CD4-positive, alpha-beta T cell treated with Interferon gamma for 1 hour (primary cell): ENCODE measurements at regions not wholly inside any gene's neighbourhood (a gene's known extent, or its start where the extent isn't known, plus 50 kb on each side); places are given as distances from the start of the nearest gene placed in this dataset.
"Not testable (repeated sequence)": the region's sequence is repeated elsewhere in the genome, so short reads cannot be mapped to it uniquely, and the experiment has no call there.

Experiments
- DNase-seq: peaks from one replicate; pipeline ENCODE4 v3.0.0-alpha.2; 2020

DNA sequence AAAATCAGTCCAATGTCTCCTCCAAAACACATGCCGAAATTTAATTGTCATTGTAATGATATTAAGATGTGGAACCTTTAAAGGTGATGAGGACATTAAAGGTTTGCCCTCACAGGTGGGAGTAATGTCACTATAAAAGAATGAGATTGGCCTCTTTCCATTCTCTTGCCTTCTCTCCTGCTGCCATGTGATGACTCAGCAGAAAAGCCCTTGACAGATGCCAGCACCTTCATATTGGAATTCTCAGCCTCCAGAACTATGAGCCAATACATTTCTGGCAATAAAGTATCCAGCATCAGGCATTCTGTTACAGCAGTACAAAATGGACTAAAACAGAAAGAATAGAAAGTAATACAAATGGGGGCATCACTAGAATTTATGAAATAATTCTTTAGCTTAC lies 609.7 kb downstream of the SLC16A7 start:
- DNase-seq: no peak

DNA sequence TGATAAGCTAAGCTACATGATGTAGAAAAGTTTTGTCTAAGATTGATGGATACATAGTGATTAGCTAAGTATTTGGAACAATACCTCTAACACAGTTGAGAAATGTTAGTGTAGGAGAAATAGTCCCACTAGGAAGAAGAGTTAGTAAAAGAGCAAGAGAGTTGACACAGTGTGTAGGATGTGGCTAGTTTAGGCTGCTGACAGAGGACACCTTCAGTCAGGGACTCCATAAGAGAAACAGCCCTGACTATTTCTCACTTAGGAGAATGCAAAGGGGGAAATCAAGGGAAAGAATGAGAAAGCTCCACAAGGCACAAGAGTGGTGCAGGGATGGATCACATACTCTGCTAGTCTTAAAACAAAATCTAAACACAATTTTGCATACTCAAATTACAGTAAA lies 613.7 kb downstream of the SLC16A7 start:
- DNase-seq: no peak

DNA sequence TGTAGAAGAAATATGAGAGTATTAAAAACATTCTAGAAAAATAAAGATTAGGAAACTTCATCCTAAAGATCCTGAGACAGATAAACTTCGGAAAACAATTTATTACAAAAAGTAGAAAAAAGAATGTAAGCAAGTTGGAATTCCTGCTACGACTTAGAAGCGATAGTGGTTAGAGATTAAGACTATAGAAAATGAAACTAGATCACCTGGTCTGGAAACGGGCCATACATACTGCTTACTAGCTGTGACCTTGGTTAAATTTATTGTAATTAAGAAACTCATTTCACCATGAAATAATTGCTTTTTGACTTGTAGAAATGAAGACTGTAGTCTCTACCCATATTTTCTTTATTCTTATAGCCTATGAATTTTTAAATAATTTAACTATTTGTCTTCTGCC lies 614.1 kb downstream of the SLC16A7 start:
- DNase-seq: no peak

DNA sequence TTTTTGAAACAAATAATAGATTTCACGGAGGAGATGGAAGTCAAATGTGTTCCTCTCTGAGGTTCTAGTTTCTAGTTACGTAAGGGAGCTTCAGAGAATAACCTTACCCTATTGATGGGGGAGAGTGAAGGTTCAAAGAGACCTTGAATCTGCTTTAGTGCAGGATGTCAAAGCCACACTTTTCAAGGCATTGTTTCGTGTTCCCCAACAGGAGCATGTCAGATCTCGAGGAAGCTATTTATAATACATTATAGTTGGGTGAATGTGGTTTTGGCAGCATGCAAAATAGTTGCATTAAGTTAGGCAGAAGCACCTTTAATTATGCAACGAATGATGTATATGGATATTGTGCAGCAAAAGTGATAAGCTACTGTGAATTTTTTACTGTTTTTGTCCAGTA lies 614.9 kb downstream of the SLC16A7 start:
- DNase-seq: no peak

DNA sequence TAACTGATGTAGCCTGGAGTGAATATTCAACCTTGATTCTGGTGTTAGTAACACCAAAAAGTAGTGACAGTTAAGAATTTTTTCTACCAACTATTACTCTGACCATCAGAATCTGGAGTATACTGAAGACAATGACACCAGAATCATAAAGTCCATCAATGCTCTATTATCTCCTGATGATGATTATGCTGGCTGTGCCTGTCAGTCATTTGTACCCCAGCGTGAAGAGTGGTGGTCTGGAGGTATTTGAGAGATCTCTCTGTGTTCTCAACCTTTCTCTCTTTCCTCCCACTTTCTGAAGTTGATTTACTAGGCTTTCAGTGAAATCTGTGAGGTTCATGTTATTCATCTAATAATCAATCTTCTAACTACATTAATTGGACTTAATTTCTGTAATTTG lies 615.4 kb downstream of the SLC16A7 start:
- DNase-seq: no peak

DNA sequence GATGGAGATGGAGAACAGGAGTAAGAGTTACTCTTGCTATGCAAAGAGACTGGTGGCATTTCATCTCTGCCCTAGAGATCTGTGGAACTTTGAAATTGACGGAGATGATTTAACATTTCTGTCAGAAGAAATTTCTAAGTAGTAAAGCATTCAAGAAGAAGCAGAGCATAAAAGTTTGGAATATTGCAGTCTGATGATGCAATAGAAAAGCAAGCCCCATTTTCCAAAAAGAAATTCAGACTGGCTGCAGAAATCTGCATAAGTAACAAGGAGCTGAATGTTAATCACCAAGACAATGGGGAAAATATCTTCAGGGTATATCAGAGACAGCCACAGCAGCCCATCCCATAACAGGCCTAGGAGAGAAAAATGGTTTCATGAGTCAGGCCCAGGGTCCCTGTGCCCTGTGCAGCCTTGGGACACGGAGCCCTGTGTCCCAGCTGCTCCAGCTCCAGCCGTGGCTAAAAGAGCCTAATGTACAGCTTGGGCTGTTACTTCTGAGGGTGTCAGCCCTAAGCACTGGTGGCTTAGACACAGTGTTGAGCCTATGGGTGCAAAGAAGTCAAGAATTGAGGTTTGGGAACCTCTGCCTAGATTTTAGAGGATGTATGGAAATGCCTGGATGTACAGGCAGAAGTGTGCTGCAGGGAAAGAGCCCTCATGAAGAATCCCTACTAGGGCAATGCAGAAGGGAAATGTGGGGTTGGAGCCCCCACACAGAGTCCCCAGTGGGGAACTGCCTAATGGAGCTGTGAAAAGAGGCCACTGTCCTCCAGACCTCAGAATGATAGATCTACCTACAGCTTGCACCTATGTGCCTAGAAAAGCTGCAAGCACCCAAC lies 616.6 kb downstream of the SLC16A7 start:
- no peak for DNase-seq

DNA sequence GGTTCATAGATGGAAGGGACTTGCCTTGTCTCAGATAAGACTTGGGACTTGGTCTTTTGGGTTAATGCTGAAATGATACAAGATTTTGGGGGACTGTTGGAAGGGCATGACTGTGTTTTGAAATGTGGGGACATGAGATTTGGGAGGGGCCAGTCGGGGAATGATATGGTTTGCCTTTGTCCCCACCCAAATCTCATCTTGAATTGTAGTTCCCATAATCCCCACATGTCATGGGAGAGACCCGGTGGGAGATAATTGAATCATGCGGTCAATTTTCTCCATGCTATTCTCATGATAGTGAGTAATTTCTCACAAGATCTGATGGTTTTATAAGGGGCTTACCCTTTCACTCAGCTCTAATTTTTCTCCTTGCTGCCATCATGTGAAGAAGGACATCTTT lies 617.4 kb downstream of the SLC16A7 start:
- not testable (repeated sequence) for DNase-seq

DNA sequence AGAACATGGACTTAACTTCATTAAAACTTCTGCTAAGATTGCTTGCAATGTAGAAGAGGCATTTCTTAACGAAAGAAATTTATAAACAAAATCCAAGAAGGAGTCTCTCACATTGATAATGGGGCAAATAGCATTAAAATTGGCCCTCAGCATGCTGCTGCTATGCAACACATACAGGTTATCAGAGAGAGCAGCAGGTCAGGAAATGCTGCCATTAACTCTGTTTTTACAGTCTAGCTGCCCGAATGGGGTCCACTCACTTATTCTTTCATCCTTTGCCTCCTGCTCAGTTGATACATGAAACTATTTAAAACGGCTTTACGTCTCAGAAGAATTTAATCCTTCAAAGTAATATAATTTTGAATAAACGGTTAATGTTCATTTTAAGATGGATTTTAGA lies 620.4 kb downstream of the SLC16A7 start:
- DNase-seq: no peak

DNA sequence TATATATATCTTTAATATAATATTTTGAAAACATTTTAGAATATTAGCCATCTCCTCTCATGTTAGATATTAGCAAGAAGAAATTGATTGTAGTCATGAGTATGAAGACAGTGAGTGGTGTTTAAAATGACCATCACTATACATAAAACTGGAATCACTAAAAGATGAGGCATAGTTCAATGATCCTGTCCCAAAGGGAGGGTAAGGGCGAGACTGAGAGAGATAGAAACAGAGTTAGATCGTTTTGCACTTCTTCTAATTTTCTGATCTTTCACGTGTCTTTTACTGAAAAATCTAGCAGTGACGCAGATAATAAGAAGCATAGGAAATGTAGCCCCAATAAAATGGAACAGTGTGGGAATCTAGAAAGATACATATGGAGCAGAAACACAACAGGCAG lies 627.4 kb downstream of the SLC16A7 start:
- DNase-seq: no peak

DNA sequence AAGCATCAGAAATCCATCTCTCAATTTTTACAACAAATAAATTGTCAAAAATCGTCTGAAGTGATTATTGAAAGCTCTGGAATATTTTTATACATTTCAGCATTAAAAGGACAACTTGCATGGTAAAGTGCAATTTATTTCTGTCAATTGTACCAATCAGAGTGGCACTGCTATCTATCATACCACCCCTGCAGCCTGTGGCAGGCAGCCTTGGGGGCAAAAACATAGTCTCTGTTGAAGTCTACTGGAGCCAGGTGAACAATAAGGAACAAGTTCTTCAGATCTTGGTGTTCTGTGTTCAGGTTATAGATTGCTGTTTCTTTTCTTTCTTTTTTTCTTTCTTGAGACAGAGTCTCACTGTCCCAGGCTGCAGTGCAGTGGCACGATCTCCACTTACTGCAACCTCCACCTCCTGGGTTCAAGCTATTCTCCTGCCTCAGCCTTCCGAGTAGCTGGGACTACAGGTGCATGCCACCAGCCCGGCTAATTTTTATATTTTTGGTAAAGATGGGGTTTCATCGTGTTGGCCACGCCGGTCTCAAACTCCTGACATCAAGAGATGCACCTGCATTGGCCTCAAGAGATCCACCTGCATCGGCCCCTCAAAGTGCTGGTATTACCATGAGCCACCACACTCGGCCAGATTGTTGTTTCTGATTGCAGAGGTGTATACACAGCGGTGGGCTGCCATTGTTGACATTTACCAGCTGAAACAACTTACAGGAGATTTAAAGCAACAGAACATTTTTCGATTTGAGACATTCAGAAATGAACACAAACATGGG lies 629.6 kb downstream of the SLC16A7 start:
- DNase-seq: no peak

DNA sequence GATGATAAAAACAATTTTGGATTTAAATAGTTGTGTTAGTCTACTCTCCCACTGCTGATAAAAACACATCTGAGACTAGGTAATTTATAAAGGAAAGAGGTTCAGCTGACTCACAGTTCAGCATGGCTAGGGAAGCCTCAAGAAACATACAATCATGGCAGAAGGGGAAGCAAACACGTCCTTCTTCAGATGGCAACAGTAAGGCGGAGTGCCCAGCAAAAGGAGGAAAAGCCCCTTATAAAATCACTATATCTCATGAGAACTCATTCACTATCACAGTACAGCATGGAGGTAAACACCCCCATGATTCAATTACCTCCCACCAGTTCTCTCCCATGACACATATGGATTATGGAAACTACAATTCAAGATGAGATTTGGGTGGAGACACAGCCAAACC lies 632.1 kb downstream of the SLC16A7 start:
- DNase-seq: no peak

DNA sequence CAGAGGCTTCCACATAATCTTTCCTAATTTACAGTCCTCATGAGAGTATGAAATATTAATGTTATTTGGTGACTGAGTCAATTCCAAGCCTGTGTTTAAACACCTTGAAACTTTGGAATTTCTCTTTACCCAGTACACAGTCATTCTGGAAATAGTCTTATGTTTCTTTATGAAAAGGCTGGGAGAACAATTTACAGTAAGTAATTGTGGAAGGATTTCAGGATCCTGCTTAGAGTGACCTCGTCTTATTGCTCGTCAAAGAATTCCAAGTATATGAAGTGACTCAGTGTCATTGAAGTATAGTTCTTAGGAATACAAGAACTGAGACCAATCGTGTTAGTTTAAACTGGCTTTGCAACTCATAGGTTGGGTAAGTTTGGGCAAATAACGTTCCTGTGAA lies 634.2 kb downstream of the SLC16A7 start:
- DNase-seq: no peak

DNA sequence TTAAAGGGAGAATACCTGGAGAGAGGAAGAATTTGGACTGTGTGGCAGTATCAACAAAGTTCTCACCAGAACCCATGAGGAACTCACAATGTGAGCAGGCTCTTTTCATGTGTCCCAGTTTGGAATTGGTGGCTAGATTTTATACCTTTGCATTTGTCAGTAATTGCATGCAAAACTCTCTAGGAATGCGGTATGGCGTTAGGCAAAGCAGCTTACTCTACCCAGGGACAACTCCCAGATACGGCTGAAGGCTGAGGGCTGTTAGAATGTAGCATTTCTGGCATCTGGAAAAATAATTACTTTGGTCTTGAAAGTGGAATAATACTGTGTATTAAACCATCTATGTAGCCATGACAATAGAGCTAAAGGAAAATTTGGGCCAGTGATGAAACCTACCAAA lies 635.5 kb downstream of the SLC16A7 start:
- DNase-seq: no peak

DNA sequence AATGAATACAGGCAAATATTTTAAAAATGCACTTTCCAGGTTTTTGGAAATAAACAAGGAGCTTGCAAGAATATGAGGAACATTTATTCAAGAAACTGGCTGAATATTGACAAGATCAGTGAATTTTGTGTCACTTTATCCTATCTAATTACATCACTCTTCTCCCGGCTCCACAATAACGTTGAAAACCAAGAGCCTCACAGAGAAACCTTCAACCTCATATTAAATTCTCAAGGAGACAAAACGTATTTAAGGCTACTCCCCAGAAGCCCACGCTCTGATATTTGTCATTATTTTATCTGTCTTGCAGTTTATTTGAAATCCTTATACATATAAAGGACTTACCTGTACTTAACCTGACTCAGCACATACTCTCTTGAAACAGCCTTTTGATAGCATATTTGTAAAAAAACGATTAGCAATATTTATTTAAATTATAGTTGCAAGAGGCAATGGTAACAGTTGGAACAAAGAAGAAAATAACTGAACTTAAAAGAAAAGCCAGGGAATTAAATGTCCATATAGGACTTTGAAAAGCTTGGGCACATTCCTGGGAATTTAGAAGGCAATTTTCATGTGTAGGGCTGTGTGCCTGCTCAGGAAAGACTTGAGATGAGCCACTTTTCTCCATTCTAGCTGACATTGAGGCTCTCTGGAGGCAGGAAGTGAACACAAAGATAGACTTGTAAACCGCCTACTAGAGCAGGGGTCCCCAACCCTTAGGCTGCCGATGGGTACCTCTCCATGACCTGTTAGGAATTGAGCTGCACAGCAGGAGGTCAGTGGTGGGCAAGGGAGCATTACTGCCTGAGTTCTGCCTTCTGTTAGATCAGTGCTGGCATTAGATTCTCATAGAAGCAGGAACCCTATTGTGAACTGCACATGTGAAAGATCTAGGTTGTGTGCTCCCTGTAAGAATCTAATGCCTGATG lies 636.4 kb downstream of the SLC16A7 start:
- no peak for DNase-seq

DNA sequence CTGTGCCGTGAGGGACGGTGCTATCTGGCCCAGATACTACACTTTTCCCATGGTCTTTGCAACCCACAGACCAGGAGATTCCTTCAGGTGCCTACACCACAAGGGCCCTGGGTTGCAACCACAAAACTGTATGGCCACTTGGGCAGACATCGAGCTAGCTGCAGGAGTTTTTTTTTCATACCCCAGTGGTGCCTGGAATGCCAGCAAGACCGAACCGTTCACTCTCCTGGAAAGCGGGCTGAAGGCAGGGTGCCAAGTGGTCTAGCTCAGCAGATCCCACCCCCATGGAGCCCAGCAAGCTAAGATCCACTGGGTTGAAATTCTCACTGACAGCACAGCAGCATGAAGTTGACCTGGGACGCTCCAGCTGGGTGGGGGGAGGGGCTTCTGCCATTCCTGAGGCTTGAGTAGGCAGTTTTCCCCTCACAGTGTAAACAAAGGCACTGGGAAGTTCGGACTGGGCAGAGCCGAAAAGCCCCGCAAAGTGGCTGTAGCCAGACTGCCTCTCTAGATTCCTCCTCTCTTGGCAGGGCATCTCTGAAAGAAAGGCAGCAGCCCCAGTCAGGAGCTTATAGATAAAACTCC lies 638.9 kb downstream of the SLC16A7 start:
- not testable (repeated sequence) for DNase-seq

DNA sequence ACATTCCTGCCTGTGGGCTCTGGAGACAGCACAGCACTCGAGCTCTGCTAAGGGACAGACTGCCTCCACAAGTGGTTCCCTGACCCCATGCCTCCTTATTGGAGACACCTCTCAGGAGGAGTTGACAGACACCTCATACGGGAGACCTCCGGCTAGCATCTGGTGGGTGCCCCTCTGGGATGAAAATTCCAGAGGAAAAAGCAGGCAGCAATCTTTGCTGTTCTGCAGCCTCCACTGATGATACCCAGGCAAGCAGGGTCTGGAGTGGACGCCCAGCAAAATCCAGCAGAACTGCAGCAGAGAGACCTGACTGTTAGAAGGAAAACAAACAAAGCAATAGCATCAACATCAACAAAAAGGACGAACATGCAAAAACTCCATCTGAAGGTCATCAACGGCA lies 639.4 kb downstream of the SLC16A7 start:
- DNase-seq: no peak

DNA sequence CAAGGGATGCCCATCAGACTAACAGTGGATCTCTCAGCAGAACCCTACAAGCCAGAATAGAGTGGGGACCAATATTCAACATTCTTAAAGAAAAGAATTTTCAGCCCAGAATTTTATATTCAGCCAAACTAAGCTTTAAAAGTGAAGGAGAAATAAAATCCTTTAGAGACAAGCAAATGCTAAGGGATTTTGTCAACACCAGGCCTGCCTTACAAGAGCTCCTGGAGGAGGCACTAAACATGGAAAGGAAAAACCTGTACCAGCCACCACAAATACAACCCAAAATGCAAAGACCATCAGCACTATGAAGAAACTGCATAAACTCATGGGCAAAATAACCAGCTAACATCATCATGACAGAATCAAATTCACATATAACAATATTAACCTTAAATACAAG lies 640.6 kb downstream of the SLC16A7 start:
- not testable (repeated sequence) for DNase-seq

DNA sequence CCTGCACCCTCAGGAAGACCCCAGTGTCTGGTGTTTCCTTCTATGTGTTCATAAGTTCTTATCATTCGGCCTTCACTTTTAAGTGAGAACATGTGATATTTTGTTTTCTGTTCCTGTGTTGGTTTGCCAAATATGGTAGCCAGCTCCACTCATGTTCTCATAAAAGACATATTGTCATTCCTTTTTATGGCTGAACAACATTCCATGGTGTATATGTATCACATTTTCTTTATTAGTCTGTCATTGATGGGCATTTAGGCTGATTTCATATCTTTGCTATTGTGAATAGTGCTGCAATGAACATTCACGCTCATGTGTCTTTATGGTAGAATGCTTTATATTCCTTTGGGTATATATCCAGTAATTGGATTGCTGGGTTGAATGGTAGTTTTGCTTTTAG lies 645.1 kb downstream of the SLC16A7 start:
- DNase-seq: no peak

DNA sequence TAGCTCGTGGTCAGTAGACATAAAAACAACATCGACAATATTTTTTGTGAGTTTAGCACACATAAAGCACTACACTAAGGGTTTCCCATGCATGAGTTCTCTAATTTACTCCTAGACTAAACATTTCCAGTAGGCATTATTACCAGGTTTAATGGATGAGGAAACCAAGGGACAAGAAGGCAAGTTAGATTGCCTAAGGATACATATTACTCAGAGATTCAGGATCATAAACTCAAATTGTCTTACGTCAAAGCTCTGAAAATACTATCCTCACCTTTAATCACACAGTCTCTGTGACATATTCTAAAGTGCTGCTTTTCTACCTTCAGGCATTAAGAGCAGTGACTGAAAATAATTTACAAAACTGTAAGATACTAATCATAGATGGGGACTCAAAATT lies 655.3 kb downstream of the SLC16A7 start:
- no peak for DNase-seq

DNA sequence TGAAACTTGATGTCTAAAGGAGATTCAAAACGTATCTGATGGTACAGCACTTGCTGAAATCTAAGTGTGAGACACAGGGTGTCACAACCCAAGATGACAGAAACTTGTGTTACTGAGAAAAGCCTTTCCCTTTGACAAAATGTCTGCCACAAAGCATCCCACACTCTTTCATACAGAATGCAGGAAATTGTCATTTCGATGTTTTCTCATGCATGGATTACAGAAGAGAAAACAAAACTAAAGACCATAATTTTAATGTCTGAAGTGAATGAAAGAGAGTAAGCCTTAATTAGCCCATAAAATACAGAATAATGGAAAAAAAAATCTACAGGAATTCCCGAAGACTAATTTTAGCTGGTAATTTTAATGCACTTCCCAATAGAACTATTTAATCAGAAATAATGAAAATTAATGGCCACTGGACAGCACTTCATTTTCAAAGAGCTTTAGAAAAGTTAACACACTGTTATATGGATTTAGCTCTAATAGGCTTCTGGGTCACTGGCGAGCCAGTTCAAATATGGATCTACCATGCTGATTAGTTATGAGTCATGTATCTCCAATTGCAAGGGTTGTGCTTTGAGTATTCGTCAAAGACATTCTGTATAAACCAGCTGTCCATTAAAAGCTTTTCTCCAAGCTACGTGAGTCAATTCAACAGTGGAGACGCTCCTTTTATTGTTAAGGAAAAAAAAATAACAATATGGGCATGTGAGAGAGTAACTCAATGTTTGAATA lies 656.7 kb downstream of the SLC16A7 start:
- no peak for DNase-seq

DNA sequence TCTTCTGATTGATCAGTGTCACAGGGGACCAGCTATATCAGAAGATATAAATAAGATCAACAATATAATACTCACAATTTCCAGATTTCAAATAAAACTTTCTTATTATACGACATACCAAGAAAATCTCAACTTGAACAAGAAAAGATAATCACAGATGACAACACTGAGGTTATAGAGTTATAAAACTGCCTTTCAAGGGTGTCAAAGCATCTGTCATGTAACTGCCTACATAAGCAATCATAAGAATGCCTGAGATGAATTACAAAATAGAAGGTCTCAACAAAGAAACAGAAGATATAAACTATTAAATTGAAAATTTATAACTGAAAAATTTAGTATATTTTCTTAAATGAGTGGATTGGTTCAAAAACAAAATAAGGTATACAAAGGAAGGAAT lies 659.2 kb downstream of the SLC16A7 start:
- DNase-seq: no peak

DNA sequence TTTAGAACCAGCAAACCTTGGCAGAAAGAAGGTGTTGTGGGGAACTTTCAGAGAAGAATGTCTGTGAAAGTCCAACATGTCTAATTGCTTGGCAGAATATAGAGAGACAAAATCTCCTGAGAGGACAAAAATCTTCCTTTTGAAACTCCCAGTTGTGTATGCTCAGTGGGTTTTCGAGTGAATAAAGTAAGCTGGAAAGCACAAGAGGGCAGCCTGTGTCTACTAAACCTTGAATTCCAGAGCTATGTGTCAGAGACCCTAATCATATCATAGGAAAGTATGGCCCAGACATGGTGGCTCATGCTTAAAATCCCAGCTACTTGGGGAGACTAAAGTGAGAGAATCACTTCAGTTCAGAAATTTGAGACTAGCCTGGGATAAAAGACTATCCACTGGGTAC lies 661.2 kb downstream of the SLC16A7 start:
- DNase-seq: no peak
